ENCODE measurements at regions not wholly inside any gene's neighbourhood (a gene's known extent, or its start where the extent isn't known, plus 50 kb on each side); places are given as distances from the start of the nearest gene placed in this dataset.

DNA sequence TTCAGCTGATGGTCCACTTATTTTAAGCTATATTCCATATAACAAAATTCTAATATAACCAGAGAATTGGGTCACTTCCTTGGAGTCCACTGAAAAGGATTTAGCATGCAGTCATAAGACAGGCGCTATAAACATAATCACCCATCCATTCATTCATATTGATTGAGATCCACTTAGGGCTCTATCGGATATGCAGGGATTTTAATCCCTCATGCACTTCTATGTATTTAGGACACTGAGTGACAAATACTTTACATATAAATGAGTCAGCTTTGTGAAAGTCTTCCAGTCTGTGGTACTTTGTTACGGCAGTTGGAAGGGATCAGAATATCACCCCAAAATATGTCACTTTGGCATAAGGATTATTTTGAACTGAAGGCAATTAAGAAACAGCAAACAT, 127.3 kb upstream of the ZNF608 start:
- no peak overlapping the region for H3K4me3 ChIP-seq
- CTCF ChIA-PET = no interaction called here
- RAD21 ChIA-PET (ENCODE audit: unreplicated experiment) = interaction anchor here (0.6 kb wide), 1 partner anchor 126 kb away, joined by 4 read pairs; no protein-coding TSS in a partner anchor
- ATAC-seq (no peak), FAIRE-seq (no peak), DNase-seq (ENCODE audit: low read depth, low spot score) (no peak)
- H3K36me3 ChIP-seq (ENCODE audit: control insufficient read depth in 2 of 2, insufficient read depth in 2 of 2, low read length in 1 of 2) = no peaks in the 10 kb centered on the region
- in situ Hi-C loops (cut with MboI) = no loop called here
- no peak overlapping the region for H3K4me2 ChIP-seq (ENCODE audit: control insufficient read depth, insufficient read depth)
- intact Hi-C loops (cut with micrococcal nuclease; ENCODE audit: unreplicated experiment) = no loop called here
- H2AFZ ChIP-seq (ENCODE audit: control insufficient read depth, low read depth, low read length) = no peak overlapping the region
- H3K9ac ChIP-seq (ENCODE audit: control insufficient read depth, insufficient read depth, low read length) = no peak overlapping the region
- H3K9me3 ChIP-seq (replicated peaks; ENCODE audit: control insufficient read depth, insufficient read depth, low read length) = no peaks in the 10 kb centered on the region
- WGBS (ENCODE audit: insufficient coverage, insufficient replicate concordance, low lambda C conversion rate, missing lambda C conversion rate) = 96% methylated on average over 3 of the region's 3 CpGs
- TF ChIP-seq NR2C1 (IDR thresholded peaks at IDR 0.05) (no peak), SMARCA5 (IDR thresholded peaks at IDR 0.05) (no peak), POLR2AphosphoS5 (IDR thresholded peaks at IDR 0.05; ENCODE audit: low read length) (no peak), RAD51 (IDR thresholded peaks at IDR 0.05) (no peak), SMC3 (IDR thresholded peaks at IDR 0.05; ENCODE audit: borderline replicate concordance, low read length) (no peak), EZH2 (IDR thresholded peaks at IDR 0.05; ENCODE audit: borderline replicate concordance, control insufficient read depth, low read depth, low read length) (no peak), ATF7 (IDR thresholded peaks at IDR 0.05; ENCODE audit: low read depth) (no peak), YBX1 (IDR thresholded peaks at IDR 0.05) (no peak), STAT1 (conservative IDR thresholded peaks at IDR 0.05) (no peak), ZNF217 (IDR thresholded peaks at IDR 0.05) (no peak)
- TF ChIP-seq, protein P1, sequence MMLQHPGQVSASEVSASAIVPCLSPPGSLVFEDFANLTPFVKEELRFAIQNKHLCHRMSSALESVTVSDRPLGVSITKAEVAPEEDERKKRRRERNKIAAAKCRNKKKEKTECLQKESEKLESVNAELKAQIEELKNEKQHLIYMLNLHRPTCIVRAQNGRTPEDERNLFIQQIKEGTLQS (IDR thresholded peaks at IDR 0.05; ENCODE audit: borderline replicate concordance, extremely low read depth, low read depth, low read length) = no peak
- TF ChIP-seq, protein P2, sequence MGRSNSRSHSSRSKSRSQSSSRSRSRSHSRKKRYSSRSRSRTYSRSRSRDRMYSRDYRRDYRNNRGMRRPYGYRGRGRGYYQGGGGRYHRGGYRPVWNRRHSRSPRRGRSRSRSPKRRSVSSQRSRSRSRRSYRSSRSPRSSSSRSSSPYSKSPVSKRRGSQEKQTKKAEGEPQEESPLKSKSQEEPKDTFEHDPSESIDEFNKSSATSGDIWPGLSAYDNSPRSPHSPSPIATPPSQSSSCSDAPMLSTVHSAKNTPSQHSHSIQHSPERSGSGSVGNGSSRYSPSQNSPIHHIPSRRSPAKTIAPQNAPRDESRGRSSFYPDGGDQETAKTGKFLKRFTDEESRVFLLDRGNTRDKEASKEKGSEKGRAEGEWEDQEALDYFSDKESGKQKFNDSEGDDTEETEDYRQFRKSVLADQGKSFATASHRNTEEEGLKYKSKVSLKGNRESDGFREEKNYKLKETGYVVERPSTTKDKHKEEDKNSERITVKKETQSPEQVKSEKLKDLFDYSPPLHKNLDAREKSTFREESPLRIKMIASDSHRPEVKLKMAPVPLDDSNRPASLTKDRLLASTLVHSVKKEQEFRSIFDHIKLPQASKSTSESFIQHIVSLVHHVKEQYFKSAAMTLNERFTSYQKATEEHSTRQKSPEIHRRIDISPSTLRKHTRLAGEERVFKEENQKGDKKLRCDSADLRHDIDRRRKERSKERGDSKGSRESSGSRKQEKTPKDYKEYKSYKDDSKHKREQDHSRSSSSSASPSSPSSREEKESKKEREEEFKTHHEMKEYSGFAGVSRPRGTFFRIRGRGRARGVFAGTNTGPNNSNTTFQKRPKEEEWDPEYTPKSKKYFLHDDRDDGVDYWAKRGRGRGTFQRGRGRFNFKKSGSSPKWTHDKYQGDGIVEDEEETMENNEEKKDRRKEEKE (IDR thresholded peaks at IDR 0.05) = no peak
- TF ChIP-seq, protein P3, sequence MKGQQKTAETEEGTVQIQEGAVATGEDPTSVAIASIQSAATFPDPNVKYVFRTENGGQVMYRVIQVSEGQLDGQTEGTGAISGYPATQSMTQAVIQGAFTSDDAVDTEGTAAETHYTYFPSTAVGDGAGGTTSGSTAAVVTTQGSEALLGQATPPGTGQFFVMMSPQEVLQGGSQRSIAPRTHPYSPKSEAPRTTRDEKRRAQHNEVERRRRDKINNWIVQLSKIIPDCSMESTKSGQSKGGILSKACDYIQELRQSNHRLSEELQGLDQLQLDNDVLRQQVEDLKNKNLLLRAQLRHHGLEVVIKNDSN (IDR thresholded peaks at IDR 0.05; ENCODE audit: borderline replicate concordance, extremely low read length, insufficient read depth, low read depth, low read length) = no peak
- POLR2A ChIA-PET = no interaction called here
- no peaks in the 10 kb centered on the region for H4K20me1 ChIP-seq (ENCODE audit: control insufficient read depth, insufficient read depth)
- H3K79me2 ChIP-seq (ENCODE audit: control insufficient read depth, insufficient read depth, low read length) = no peaks in the 10 kb centered on the region
- H3K27me3 ChIP-seq (replicated peaks in 1 of 2; ENCODE audit: control insufficient read depth in 2 of 2, insufficient read depth in 2 of 2, low read length in 1 of 2) = no peaks in the 10 kb centered on the region
- no peak overlapping the region for H3K27ac ChIP-seq (ENCODE audit: control insufficient read depth, insufficient read depth)
- no peaks in the 10 kb centered on the region for H3K4me1 ChIP-seq (ENCODE audit: control insufficient read depth, insufficient read depth, low read length)
- BruUV-seq (replicated peaks) = no TSS peak
- SMC1A ChIA-PET (ENCODE audit: uncharacterized antibody, unreplicated experiment) = interaction anchor here (0.6 to 1.3 kb wide), 5 partner anchors 10 to 129 kb away, joined by 3 to 4 read pairs (median 3); no protein-coding TSS in a partner anchor

All from GM12878 (cell line).